GM19468 (cell line): ENCODE measurements at regions not wholly inside any gene's neighbourhood (a gene's known extent, or its start where the extent isn't known, plus 50 kb on each side); places are given as distances from the start of the nearest gene placed in this dataset.

Experiments
- ATAC-seq: cut with Tn5 transposase; IDR thresholded peaks from one replicate; pipeline ENCODE4 v1.9.1; 2021; ENCODE audit warnings: mild to moderate bottlenecking, moderate library complexity, moderate number of reproducible peaks; ENCODE audit not compliant: unreplicated experiment; ENCODE audit errors: extremely low read depth

DNA sequence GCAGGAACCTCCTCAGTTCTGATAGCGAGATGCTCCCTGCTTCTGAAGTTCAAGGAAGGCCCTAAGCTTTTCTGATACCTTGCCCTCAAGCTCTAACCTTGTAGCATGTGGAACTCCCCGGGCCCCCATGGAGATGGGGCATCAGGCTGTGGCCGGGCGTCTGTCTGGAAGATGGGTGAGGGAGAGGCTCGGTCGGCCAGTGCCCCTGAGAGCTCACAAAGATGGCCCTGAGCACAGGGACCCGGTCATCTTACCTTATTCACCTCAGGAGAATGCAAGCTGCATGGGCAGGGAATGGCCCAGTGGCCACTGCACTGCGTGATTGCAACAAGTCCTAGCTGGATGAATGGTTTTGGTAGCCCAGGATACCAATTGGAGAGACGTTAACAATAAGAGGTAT lies 830.3 kb downstream of the TBC1D22A start:
- ATAC-seq: no peak

DNA sequence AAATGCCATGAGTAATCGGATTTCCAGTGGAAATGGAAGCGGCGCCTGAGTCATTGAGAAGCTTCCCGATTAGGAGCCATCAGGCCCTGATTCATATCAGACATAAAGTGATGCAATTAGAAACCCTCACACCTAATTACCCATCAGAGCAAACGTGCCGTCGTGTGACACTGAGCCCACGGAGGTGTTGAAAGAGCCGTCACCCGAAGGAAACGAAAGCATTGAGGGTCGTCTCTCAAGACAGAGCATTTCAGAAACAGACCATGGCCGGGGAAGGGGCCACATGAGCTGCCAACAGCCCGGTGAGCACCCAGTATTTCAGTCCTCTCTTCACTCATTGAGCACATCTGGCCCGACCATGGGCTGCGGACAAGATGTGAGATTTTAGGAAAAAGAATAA lies 829.3 kb downstream of the TBC1D22A start:
- ATAC-seq: no peak

DNA sequence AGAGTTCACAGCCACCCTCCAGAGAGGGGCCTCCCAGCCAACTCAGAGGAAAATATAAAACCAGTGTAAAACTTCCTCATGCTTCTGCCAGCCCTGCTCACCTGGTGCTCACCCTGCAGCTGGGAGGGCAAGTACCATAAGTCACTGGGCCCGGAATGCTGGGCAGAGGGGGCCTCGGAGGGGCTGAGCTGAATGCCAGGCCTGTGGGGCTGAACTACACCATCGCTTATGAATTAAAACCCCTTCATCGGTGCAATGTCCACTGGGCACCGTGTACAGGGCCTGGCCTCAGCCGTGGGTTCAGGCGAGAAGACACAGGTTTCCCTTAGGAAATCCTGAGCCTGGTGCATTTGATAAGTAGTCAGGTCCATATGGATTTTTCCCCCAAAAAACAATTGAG lies 828.6 kb downstream of the TBC1D22A start:
- ATAC-seq: no peak

DNA sequence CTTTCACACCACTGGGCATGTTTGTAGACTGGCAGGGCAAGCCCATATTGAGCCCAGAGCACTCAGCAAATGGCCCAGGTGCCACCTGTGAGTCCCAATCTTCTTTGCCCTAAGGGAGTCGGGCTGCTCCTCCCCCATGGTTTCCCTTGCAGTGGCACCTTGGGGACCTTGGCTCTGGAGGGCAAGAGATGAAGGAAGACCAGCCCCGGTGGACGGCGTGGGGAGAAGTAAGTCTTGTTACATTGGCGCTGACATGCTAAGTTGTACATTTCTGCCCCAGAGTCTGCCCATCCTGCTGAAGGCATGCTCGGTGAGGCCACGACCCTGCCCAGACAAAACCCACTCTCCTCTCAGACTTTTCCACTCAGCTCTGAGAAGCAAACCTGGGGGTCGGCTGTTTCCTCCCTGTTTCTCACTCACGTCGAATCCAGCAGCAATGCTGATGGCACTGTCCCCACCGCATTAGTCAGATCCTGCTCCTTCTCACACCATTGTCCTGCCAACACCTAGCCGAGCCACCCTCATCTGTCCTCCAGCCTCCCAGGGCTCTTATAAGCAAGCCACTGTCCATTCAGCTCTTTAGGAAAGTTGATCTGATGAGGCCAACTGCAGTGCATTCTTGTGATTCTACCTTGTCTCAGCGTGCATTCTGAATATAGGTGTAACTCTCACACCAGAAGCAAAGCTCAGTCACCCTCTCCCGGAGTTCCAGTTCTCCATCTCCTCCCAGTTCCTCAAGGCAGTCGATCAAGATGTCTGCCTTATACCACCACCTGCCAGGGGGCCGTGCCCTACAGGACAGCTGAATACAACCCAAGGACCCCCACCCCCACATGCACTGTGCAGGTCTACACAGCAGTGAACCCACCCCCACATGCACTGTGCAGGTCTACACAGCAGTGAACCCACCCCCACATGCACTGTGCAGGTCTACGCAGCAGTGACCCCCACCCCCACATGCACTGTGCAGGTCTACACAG lies 827.1 kb downstream of the TBC1D22A start:
- no peak for ATAC-seq

DNA sequence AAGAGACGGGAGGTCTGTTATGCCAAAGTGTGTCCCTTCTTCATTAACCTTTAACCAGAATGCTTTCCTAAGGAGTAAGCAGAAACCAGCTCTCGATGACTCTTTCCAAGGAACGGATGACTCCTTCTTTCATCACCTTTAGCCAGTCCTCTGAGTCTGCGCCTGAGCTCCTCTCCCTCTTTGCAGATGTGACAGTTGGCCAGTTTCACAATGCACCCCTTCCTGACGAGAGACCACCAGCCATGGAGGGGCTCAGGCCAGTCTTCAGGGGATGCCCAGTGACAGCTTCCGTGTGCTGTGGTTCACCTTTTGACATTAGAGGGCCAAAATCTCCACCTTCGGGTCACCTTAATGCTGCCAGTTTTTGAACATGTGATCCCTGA lies 826.1 kb downstream of the TBC1D22A start:
- ATAC-seq: no peak

DNA sequence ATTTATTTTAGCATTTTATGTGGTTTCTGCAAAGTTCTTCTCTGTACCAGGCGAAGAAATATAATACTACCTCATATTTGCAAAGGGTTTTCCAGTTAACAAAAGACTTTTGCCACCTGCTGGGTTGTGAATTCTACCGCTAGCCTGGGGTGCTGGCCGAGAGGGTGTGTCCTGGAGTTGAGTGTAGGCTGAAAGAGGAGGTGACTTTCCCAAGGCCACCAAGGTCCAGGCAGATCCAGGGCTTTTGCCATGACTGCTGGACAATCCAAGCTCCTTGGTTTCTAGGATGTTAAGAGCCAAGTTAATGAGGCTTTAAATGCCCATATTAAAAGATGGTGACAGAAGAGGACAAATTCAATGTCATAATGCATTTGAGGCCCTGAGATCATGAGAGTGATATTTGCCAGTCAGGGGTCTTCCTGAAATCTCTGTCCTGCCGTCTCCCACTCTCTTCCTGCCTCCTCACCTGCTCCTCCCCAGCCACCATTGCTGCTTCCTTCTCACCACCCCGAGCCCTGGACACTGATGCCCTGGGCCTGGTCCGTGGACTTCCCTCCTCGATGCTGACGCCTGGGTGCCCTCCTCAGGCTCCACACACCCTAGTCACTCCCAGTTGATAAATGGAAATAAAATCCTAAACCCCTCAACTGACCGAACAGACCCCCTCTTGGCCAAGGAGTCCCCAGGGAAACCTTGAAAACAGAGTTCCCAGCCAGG lies 825.6 kb downstream of the TBC1D22A start:
- no peak for ATAC-seq

DNA sequence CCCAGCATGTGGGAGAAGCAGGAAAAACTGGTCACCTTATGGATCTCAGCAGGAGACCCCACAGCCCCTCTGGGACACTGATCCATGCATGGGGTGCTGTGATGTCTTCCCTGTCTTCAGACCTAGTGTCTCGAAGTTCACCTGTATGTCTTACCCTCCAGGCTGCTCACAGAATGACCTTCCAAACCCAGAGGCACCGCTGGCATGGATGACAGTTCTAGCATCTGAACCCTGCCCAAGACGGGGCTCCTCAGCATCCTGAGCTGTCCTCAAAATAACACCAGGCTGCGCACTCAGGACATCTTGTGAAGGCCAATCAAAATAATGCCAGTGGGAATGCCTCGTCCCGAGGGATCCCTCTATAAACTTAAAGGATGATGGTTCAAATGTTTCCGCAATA lies 824.9 kb downstream of the TBC1D22A start:
- ATAC-seq: no peak

DNA sequence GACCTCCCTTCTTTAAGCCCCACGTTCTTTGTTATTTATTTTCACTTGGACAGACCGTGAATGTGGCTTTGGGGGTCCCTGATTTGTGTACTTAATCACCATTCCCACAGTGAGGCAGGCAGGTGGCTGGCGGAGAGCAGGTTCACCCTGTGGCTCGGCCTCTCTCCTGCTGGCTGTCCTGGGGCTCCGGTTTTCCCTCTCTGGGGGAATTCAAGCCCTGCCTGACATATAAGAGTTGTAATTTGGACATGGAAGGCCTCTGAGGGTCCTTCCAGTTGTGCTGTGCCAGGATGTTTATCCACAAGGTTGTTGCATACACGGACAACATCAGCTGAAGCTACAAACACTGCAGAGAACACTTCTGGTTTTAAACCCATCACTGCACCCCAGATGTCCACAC lies 824.5 kb downstream of the TBC1D22A start:
- ATAC-seq: no peak

DNA sequence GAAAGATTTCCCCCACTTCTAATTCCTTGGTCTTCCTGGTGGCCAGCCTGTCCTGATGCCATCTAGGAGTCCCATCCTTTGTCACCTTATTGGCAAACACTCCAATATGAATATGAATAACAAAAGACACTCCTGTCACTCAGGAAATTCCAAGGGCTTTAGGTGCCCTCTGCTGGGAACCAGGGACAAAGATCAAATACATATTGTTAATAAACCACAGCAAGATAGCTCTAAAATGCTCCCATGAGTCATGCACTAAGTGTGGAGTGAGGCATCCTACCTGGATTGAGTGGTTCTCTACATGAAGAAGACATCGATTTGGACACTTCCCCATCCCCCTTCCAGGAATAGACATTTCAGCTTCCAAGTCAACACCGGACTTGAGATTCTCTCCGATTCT lies 823.6 kb downstream of the TBC1D22A start:
- ATAC-seq: no peak

DNA sequence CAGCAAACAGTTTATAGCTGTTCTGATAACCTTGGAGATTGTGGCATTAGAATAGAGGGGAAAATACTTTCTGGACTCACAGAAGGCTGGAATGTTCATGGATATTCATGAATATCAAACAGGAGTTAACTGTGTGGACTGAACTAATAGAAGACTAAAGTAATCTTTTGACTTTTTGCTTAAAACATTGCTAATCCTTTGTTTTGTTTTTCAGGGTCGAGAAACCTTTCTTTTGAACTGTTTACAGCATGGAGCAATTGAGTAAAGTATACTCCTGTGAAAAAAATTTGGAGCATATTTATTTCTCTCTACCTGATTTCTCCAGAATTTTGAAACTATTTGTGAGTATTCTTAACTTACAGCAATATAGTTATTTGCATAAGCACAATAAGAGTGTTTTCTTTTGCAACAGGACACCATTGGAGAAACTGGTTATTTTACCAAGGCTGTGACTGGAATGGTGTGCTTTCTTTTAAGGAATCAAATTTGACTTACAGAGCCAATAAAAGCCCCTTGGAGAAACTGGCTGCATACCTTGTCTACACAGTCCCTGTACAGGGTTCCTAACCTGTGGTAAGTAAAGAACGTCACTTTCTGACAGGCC lies 821.6 kb downstream of the TBC1D22A start:
- no peak for ATAC-seq

DNA sequence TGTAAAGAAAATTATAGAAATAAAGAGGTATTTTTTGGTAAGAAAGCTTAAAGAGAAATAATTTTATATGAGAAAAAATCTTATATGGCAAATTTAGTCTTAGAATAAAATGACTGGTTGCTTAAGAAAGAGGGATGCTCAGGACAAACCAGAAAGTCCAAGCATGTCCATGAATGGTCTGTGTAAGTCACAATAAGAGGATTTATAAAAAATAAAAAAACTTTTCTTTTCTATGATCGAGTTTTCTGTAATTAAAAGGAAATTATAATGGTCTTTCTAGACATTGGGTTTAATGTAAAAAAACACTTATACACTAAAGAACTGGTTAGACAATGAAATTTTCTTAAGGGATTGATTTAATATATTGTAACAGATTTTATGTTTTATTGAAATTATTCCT lies 819.6 kb downstream of the TBC1D22A start:
- ATAC-seq: no peak

DNA sequence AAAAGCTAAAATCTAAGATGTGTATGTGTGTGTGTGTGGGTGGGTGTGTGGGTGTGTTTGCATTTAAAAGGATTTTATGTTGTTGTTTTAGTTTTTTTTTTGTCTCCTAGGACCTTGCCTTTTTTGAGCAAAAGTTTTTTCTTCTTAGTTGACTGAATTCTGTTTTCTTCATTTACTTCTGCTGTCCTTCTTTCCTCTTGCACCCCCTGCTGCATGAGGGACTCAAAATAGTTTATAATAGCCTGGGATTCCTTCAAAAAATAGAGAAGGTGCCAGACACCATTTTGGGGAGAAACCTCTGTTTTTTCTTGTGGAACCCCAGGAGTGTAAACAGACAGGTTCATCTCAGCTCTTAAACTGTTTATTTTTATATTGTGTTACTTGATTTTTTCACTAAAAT lies 817.7 kb downstream of the TBC1D22A start:
- no peak for ATAC-seq

DNA sequence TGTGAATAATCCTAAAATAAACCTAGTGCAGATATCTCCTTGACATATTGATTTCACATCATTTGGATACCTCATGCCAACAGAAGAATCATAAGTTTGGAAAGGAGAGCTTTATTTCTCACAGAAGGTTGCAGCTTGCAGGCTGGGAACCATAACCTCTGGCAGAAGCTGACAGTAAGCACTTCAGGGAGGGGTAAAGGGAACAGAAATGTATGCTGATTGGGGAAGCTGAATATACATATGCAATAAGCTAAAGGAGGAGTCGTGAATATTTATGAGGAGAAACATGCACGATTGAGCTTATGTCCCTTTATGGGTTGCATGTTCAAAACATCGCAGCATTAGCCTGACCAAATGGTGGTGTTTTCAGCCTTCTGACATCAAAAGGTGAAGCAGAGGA lies 814.5 kb downstream of the TBC1D22A start:
- no peak for ATAC-seq

DNA sequence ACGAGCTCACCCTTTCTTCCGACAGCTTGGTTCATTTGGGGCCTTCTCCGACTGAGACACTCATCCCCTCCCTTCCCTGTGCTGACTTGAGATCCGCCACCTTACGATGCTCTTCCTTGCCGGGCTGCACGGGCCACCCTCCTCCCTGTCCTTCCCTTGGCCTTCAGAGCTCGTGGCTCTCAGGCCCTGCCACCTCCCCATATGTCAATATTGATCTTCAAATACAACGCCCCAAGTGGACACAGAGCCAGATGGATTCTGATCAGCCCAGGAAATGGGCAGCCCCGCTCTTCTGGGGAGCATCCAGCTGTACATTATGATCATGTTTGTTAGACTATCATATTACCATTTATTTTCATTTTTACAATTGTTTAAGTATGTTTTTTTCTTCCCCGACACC lies 812.8 kb downstream of the TBC1D22A start:
- no peak for ATAC-seq

DNA sequence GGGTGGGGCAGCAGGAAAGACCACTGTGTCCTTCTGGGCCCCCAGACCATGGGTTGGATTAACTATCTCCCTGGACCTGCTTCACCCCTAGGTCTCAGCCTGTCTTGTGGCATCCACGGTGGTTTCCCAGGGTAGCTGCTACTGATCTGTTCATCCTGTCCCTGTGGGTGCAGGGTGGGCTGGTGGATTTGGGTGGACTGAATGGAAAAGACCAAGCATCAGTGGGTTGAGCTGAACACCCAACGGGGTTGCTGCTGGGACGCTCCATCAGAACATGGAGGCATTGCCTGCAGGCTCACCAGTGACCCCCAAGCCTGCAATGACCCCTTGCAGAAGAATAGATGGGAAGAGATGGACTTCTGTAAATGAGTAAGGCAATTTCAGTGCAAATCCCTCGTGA lies 812.1 kb downstream of the TBC1D22A start:
- no peak for ATAC-seq

DNA sequence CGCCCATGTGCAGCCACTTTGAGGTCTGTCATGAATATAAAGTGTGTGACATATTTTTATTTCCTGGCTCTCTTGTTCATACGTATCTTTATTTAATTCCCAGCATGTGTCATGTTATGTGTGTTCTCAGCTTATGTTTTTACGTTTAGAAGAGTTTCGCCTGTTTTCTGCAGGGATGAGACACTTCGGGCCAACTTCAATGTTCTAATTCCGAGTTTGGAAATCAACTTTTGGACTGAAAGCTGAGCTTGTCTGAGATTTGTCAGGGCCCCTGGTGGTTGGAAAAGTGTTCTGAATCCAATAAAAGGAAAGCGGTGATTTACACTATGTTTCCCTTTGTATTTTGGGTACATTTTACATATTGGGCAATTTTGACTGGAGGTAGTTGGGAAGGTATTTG lies 810.7 kb downstream of the TBC1D22A start:
- no peak for ATAC-seq

DNA sequence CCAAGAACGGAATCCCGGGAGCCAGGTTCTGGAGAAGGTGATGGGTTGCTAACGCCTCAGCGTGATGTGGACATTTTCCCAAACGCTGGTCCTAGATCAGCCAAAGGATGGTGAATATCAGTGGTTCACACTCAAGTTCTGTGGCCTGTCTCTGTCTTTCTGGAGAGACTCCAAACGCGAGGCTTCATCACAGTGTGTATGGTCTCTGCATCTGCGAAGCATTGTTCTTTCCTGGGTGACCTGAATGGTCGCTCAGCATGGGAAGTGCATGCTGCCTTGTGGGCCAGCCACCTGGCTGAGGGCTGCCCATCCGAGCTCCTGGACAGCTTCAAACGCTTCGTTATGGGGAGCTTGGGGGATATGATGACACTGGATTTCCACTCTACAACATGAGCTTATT lies 810.0 kb downstream of the TBC1D22A start:
- ATAC-seq: no peak

DNA sequence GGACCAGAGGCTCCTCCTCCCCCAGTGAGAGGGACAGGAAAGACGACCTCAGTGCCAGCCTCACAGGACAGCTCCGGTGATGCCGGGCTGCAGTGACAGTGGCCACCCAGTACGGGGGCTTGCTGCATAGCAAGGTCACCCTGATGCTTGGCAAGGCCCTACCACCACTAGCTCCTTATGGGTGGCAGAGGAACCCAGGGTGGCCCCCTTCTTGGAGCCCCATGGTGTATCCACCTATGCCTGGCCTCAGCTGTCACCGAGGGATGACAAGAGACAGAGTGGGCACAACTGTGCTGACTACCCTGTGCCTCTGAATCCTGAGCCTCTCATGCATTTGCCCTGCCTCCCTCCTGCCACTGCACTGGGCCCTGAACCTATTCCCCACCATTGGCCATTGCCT lies 809.2 kb downstream of the TBC1D22A start:
- no peak for ATAC-seq

DNA sequence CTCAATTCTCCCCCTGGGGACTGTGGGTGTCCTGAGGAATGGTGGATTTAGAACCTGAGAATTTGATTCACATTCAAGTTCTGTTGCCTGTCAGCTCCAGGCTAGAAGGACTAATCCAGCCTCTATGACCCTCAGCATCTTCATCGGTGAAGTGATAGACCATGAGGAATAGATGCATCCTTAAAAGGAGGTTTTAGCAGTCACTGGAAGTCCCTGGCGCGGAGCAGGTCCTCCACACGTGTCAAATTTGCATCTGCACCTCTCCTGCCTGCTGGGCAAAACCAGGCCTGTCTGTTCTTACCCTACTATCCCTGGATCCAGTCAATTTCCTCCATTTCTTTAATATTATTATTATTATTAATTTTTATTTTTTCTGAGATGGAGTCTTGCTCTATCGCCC lies 808.4 kb downstream of the TBC1D22A start:
- no peak for ATAC-seq

DNA sequence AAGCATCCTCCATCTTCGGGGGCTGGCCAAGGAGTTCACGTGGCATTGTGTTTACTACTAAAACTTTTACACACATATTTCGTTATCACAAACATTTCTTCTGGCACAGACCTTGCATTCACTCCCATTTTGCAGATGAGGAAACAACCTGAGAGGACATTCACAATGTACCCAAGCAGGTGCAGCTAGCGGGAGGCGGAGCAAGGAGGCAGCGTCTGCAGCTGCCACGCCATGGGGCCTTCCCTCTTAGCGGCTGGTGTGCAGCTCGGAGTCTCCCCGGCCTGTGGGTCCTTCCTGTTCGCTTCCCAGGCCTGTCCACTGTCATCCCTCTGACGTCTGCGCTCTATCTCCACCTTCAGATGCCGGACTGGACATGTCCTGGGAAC lies 807.8 kb downstream of the TBC1D22A start:
- no peak for ATAC-seq
